Astrocyte (in vitro differentiated cells and primary cell): ENCODE measurements at regions not wholly inside any gene's neighbourhood (a gene's known extent, or its start where the extent isn't known, plus 50 kb on each side); places are given as distances from the start of the nearest gene placed in this dataset.
A peak's percentile ranks its signal among the peaks of the same experiment; 100 is the strongest.

ENCODE experiments used
- DNase-seq: peaks from one replicate; pipeline ENCODE4 v3.0.0-alpha.2; 2010; ENCODE audit warnings: low read depth
- FAIRE-seq: peaks from 2 replicates; lab custom pipeline; 2011; peaks lifted over from hg19 to GRCh38; lab: Jason Lieb, UNC
- H2AFZ ChIP-seq: 2 replicates; pipeline ENCODE4 v1.6.0; 2012; ENCODE audit warnings: low read depth, low read length, inconsistent platforms
- H3K27ac ChIP-seq: 2 replicates; pipeline ENCODE4 v1.5.1; 2011; ENCODE audit warnings: low read depth, low read length, inconsistent platforms
- H3K27me3 ChIP-seq: 2 replicates; pipeline ENCODE4 v1.6.0; 2011; ENCODE audit warnings: low read length, inconsistent platforms; ENCODE audit not compliant: insufficient read depth
- H3K36me3 ChIP-seq: 2 replicates; pipeline ENCODE4 v1.5.1; 2011; ENCODE audit warnings: low read length, inconsistent platforms; ENCODE audit not compliant: insufficient read depth
- H3K4me1 ChIP-seq: 2 replicates; pipeline ENCODE4 v1.5.1; 2011; ENCODE audit warnings: low read length, inconsistent platforms; ENCODE audit not compliant: insufficient read depth
- H3K4me2 ChIP-seq: 2 replicates; pipeline ENCODE4 v1.6.0; 2012; ENCODE audit warnings: low read length, inconsistent platforms
- H3K4me3 ChIP-seq: 2 replicates; pipeline ENCODE4 v1.5.1; 2011; ENCODE audit warnings: low read depth, mild to moderate bottlenecking, low read length, inconsistent platforms; ENCODE audit not compliant: insufficient read depth
- H3K79me2 ChIP-seq: 2 replicates; pipeline ENCODE4 v1.6.0; 2012; ENCODE audit warnings: mild to moderate bottlenecking, low read length, inconsistent platforms; ENCODE audit not compliant: insufficient read depth
- H3K9ac ChIP-seq: 2 replicates; pipeline ENCODE4 v1.6.0; 2012; ENCODE audit warnings: mild to moderate bottlenecking, low read length, inconsistent platforms
- H3K9me3 ChIP-seq: 2 replicates; pipeline ENCODE4 v1.5.1; 2012; ENCODE audit warnings: low read depth, mild to moderate bottlenecking, low read length, inconsistent platforms; ENCODE audit not compliant: insufficient read depth
- H4K20me1 ChIP-seq: 2 replicates; pipeline ENCODE4 v1.6.0; 2012; ENCODE audit warnings: low read length, inconsistent platforms; ENCODE audit not compliant: insufficient read depth
- H3K27ac Mint-ChIP-seq: one replicate; pipeline ENCODE4 v1.8.0; 2021; ENCODE audit warnings: mild to moderate bottlenecking, mixed read lengths; ENCODE audit not compliant: unreplicated experiment
- H3K27me3 Mint-ChIP-seq: one replicate; pipeline ENCODE4 v1.8.0; 2021; ENCODE audit warnings: low read depth, mixed read lengths; ENCODE audit not compliant: unreplicated experiment
- H3K36me3 Mint-ChIP-seq: one replicate; pipeline ENCODE4 v1.8.0; 2021; ENCODE audit warnings: low read depth, mixed read lengths; ENCODE audit not compliant: unreplicated experiment
- H3K4me1 Mint-ChIP-seq: one replicate; pipeline ENCODE4 v1.8.0; 2021; ENCODE audit warnings: low read depth, mixed read lengths; ENCODE audit not compliant: unreplicated experiment
- H3K4me3 Mint-ChIP-seq: one replicate; pipeline ENCODE4 v1.8.0; 2021; ENCODE audit warnings: mild to moderate bottlenecking, moderate library complexity, mixed read lengths; ENCODE audit not compliant: unreplicated experiment
- H3K9me3 Mint-ChIP-seq: one replicate; pipeline ENCODE4 v1.8.0; 2021; ENCODE audit warnings: mild to moderate bottlenecking, mixed read lengths; ENCODE audit not compliant: unreplicated experiment
- CTCF ChIP-seq: IDR thresholded peaks from 2 replicates; pipeline ENCODE4 v1.5.1; 2011; ENCODE audit warnings: low read depth, mild to moderate bottlenecking, inconsistent platforms, low read length, moderate library complexity; ENCODE audit not compliant: insufficient read depth
- EZH2 ChIP-seq: IDR thresholded peaks from 2 replicates; pipeline ENCODE4 v1.6.1; 2012; ENCODE audit warnings: mild to moderate bottlenecking, low read length, inconsistent platforms; ENCODE audit not compliant: insufficient read depth

GRCh38 chr20:48189181-48189580 is 403.9 kb upstream of the SULF2 start:
- Mint-ChIP-seq H3K27ac (no peak overlapping the region), H3K4me1 (peaks cover 24% of the 10 kb centered on the region), H3K36me3 (no peaks in the 10 kb centered on the region), H3K27me3 (peaks cover 3% of the 10 kb centered on the region), H3K9me3 (no peaks in the 10 kb centered on the region), H3K4me3 (no peak overlapping the region)
- FAIRE-seq (no peak), DNase-seq (peak; percentile 47)
- no peaks in the 10 kb centered on the region for H4K20me1 ChIP-seq
- peaks cover 30% of the 10 kb centered on the region for H3K4me1 ChIP-seq
- no peak overlapping the region for H2AFZ ChIP-seq
- TF ChIP-seq EZH2 (no peak), CTCF (peak; percentile 37)
- no peak overlapping the region for H3K9ac ChIP-seq
- no peak overlapping the region for H3K4me2 ChIP-seq
- no peaks in the 10 kb centered on the region for H3K36me3 ChIP-seq
- H3K79me2 ChIP-seq: no peaks in the 10 kb centered on the region
- H3K27me3 ChIP-seq: no peaks in the 10 kb centered on the region
- H3K9me3 ChIP-seq: no peaks in the 10 kb centered on the region
- H3K27ac ChIP-seq: no peak overlapping the region
- H3K4me3 ChIP-seq: no peak overlapping the region

GRCh38 chr20:48187851-48188250 is 402.6 kb upstream of the SULF2 start:
- H3K4me2 ChIP-seq: peak overlapping the region; percentile 61
- no peaks in the 10 kb centered on the region for H3K36me3 Mint-ChIP-seq

More at GRCh38 chr20:48187851-48188250, 402.6 kb upstream of the SULF2 start:
- no peaks in the 10 kb centered on the region for H4K20me1 ChIP-seq
- H3K4me1 ChIP-seq: peaks cover 30% of the 10 kb centered on the region
- Mint-ChIP-seq H3K27me3 (peaks cover 3% of the 10 kb centered on the region), H3K4me3 (no peak overlapping the region), H3K4me1 (peaks cover 24% of the 10 kb centered on the region), H3K9me3 (no peaks in the 10 kb centered on the region), H3K27ac (no peak overlapping the region)
- H3K79me2 ChIP-seq: no peaks in the 10 kb centered on the region
- no peak overlapping the region for H3K4me3 ChIP-seq
- H3K9me3 ChIP-seq: no peaks in the 10 kb centered on the region
- H3K9ac ChIP-seq: peak overlapping the region; percentile 39
- FAIRE-seq (no peak), DNase-seq (peak; percentile 96)
- no peak overlapping the region for H2AFZ ChIP-seq
- no peaks in the 10 kb centered on the region for H3K36me3 ChIP-seq
- no peaks in the 10 kb centered on the region for H3K27me3 ChIP-seq
- peak overlapping the region; percentile 72 for H3K27ac ChIP-seq
- TF ChIP-seq EZH2: no peak
- no peak for TF ChIP-seq CTCF
